ENCODE measurements at regions not wholly inside any gene's neighbourhood (a gene's known extent, or its start where the extent isn't known, plus 50 kb on each side); places are given as distances from the start of the nearest gene placed in this dataset.

- H2AFZ ChIP-seq (ENCODE audit: insufficient read depth, low read length, poor library complexity) = no peak overlapping the region
- no peak overlapping the region for H3K23ac ChIP-seq (ENCODE audit: low read length)
- no peak overlapping the region for H4K91ac ChIP-seq (ENCODE audit: low read depth, low read length)
- no peaks in the 10 kb centered on the region for H3K27me3 ChIP-seq (ENCODE audit: insufficient read depth, low read length)
- no peak overlapping the region for H2BK5ac ChIP-seq (ENCODE audit: low read depth, low read length, poor library complexity)
- WGBS (ENCODE audit: extremely low coverage, insufficient coverage, insufficient read length) = no CpG with 5 or more reads among the region's 1 CpG
- H3K4me3 ChIP-seq (ENCODE audit: low read depth, low read length) = no peak overlapping the region
- H2AK5ac ChIP-seq (ENCODE audit: low read length) = no peak overlapping the region
- peaks cover 2% of the 10 kb centered on the region for H3K9me3 ChIP-seq (ENCODE audit: insufficient read depth, low read depth, low read length)
- H3K79me1 ChIP-seq (ENCODE audit: low read length) = no peaks in the 10 kb centered on the region
- no peaks in the 10 kb centered on the region for H3K36me3 ChIP-seq (ENCODE audit: control insufficient read depth in 1 of 2, insufficient read depth in 2 of 2, low read length in 2 of 2)
- no peak overlapping the region for H3K18ac ChIP-seq (ENCODE audit: low read length)
- H4K12ac ChIP-seq (ENCODE audit: low read depth, low read length) = no peak overlapping the region
- H3K4me2 ChIP-seq (ENCODE audit: low read length) = no peak overlapping the region
- H2BK120ac ChIP-seq (ENCODE audit: insufficient read depth, low read length, poor library complexity) = no peak overlapping the region
- H4K8ac ChIP-seq (ENCODE audit: low read depth, low read length) = no peak overlapping the region
- no peak overlapping the region for H3K4ac ChIP-seq (ENCODE audit: low read depth, low read length)
- no peak overlapping the region for H3K9ac ChIP-seq (ENCODE audit: low read length)
- H3K27ac ChIP-seq (ENCODE audit: low read depth, low read length) = no peak overlapping the region
- H3K14ac ChIP-seq (ENCODE audit: low read length) = no peak overlapping the region
- peaks cover 4 to 9% of the 10 kb centered on the region in 2 experiments for H3K4me1 ChIP-seq (ENCODE audit: control insufficient read depth in 1 of 2, insufficient read depth in 2 of 2, low read length in 2 of 2)
- no peak for DNase-seq
- H2BK12ac ChIP-seq (ENCODE audit: low read length) = no peak overlapping the region
- H3K79me2 ChIP-seq (ENCODE audit: control insufficient read depth, insufficient read depth, low read length, poor library complexity) = no peaks in the 10 kb centered on the region
Observed at GRCh38 chr18:46426679-46427047, 230.4 kb downstream of the LOXHD1 start.
